Chondrocyte (in vitro differentiated cells): ENCODE measurements at regions not wholly inside any gene's neighbourhood (a gene's known extent, or its start where the extent isn't known, plus 50 kb on each side); places are given as distances from the start of the nearest gene placed in this dataset.

Experiments used
- DNase-seq: peaks from one replicate; pipeline ENCODE4 v3.0.0; 2021; ENCODE audit warnings: mixed read lengths, low spot score
- H3K27ac Mint-ChIP-seq: one replicate; pipeline ENCODE4 v1.8.0; 2021; ENCODE audit warnings: mild to moderate bottlenecking, moderate library complexity, mixed read lengths; ENCODE audit not compliant: unreplicated experiment
- H3K27me3 Mint-ChIP-seq: 2 replicates; pipeline ENCODE4 v1.8.0; 2021; ENCODE audit warnings: low read depth, mixed read lengths
- H3K36me3 Mint-ChIP-seq: 2 replicates; pipeline ENCODE4 v1.8.0; 2021; ENCODE audit warnings: low read depth, mixed read lengths
- H3K4me1 Mint-ChIP-seq: 2 replicates; pipeline ENCODE4 v1.8.0; 2021; ENCODE audit warnings: low read depth, mild to moderate bottlenecking, mixed read lengths
- H3K4me3 Mint-ChIP-seq: one replicate; pipeline ENCODE4 v1.8.0; 2021; ENCODE audit warnings: mild to moderate bottlenecking, moderate library complexity, mixed read lengths; ENCODE audit not compliant: unreplicated experiment
- H3K9me3 Mint-ChIP-seq: 2 replicates; pipeline ENCODE4 v1.8.0; 2021; ENCODE audit warnings: low read depth, mixed read lengths
- TF ChIP-seq, protein P1 (sequence below): fragments of 200-600 bp; sonication (generic); IDR thresholded peaks from 2 replicates; pipeline ENCODE4 v1.5.0; 2021; ENCODE audit warnings: antibody characterized with exemption, mild to moderate bottlenecking, moderate library complexity

DNA sequence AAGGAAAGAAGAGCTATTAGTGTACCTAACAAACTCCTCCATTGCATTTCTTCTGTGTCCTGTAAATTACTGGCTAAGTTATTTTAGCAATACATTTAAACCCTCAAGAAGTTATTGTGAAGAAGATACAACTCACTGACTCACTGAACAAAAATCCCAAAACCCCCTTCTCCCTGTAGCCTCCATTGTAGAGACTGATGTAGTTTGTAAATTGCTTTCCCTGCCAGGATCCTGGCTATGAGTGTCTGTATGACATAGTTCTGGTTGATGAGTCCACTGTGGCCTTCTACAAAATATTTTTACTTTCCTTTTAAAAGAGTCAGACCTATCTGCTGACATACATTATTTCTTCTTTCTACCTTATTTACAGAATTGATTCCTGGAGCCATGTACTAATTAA is 155.6 kb downstream of the SLC6A15 start:
- Mint-ChIP-seq H3K4me3 (no peak overlapping the region), H3K4me1 (no peaks in the 10 kb centered on the region), H3K27ac (no peak overlapping the region), H3K36me3 (no peaks in the 10 kb centered on the region), H3K9me3 (no peaks in the 10 kb centered on the region), H3K27me3 (peaks cover 2% of the 10 kb centered on the region)
- TF ChIP-seq, protein P1, sequence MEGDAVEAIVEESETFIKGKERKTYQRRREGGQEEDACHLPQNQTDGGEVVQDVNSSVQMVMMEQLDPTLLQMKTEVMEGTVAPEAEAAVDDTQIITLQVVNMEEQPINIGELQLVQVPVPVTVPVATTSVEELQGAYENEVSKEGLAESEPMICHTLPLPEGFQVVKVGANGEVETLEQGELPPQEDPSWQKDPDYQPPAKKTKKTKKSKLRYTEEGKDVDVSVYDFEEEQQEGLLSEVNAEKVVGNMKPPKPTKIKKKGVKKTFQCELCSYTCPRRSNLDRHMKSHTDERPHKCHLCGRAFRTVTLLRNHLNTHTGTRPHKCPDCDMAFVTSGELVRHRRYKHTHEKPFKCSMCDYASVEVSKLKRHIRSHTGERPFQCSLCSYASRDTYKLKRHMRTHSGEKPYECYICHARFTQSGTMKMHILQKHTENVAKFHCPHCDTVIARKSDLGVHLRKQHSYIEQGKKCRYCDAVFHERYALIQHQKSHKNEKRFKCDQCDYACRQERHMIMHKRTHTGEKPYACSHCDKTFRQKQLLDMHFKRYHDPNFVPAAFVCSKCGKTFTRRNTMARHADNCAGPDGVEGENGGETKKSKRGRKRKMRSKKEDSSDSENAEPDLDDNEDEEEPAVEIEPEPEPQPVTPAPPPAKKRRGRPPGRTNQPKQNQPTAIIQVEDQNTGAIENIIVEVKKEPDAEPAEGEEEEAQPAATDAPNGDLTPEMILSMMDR: no peak
- DNase-seq: no peak

DNA sequence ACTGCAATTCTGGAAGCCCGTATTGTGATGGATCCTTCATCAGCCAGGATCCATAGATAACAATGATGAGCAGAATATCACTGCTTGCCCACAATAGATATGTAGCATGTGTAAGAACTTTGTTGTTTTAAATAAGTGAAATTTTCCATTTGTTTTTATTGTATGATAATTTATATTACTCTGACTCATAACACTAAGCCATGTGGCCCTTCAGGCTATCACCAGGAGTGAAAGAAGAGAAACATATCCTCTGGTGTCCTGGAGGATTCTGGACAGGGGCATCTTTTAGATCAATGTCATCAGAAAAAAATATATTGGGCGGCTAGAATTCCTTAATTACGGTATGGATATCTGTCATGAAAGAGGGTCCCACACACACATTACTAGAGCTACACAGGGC is 167.5 kb downstream of the SLC6A15 start:
- Mint-ChIP-seq H3K27me3 (peaks cover 2% of the 10 kb centered on the region), H3K4me3 (no peak overlapping the region), H3K27ac (no peak overlapping the region), H3K4me1 (no peaks in the 10 kb centered on the region), H3K36me3 (no peaks in the 10 kb centered on the region), H3K9me3 (no peaks in the 10 kb centered on the region)
- TF ChIP-seq, protein P1: no peak
- DNase-seq: no peak

DNA sequence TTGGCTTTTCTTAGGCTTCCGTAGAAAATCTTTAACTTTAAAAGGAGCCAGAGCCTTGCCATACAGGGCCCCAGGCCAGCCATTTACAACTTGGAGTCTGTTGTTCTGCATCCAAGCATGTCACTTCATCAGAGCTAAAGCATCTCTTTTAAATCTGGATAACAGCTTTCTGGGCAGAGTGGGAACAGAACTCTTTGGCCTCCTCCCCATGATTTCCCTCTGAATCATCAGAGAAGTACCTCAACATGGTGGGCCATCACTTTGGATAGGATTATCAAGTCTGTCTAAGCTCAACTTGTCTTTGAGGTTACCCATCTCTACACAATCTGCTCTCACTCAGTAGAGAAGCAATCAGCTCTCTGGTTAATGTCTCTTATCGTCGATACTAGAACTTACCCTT is 170.9 kb downstream of the SLC6A15 start:
- Mint-ChIP-seq H3K9me3 (no peaks in the 10 kb centered on the region), H3K27me3 (no peaks in the 10 kb centered on the region), H3K4me3 (no peak overlapping the region), H3K27ac (no peak overlapping the region), H3K36me3 (no peaks in the 10 kb centered on the region), H3K4me1 (peaks cover 6% of the 10 kb centered on the region)
- TF ChIP-seq, protein P1: no peak
- DNase-seq: no peak

DNA sequence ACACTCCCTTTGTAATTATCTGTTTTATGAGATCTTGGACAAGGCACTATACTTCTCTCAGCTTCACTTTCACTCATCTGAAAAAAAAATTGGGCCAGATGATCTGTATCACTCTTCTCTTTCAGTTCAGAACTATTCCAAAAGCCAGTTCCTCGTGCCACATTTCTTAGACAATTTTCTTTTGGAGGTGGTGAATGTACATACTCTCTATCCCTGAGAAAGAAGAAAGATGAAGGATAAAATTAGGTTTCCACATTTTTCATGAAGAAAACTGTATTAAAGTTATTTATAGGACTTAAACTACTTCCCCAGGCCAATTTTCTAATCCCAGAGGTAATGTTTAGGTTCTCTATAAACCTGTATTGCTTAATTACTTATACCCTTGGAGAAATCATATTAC is 171.6 kb downstream of the SLC6A15 start:
- H3K9me3 Mint-ChIP-seq: no peaks in the 10 kb centered on the region
- H3K36me3 Mint-ChIP-seq: no peaks in the 10 kb centered on the region
- H3K4me3 Mint-ChIP-seq: no peak overlapping the region
- H3K4me1 Mint-ChIP-seq: peaks cover 6% of the 10 kb centered on the region
- DNase-seq: no peak
- H3K27me3 Mint-ChIP-seq: no peaks in the 10 kb centered on the region
- no peak overlapping the region for H3K27ac Mint-ChIP-seq
- TF ChIP-seq, protein P1: no peak

DNA sequence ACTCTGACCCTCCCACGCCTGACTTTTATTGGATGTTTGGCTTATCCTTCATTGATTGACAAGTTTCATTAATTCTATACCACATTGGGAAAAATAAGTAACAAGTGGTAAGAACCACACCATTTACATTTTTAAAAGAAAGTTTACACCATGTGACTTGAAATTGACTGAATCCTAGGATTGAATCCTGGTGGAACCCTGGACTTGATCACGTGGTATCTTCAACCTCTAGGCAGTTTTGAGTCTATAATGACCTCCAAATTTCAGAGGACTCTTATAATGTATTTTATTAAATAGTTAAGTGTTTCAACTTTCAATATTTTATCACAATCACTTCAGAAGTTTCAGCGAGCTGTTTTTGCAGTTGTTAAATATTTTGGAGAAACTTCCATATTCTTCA is 172.0 kb downstream of the SLC6A15 start:
- TF ChIP-seq, protein P1: no peak
- DNase-seq: no peak
- Mint-ChIP-seq H3K36me3 (no peaks in the 10 kb centered on the region), H3K27ac (no peak overlapping the region), H3K4me3 (no peak overlapping the region), H3K27me3 (no peaks in the 10 kb centered on the region), H3K9me3 (no peaks in the 10 kb centered on the region), H3K4me1 (peaks cover 6% of the 10 kb centered on the region)
